Activated B cell treated with CpG ODN at 0.5 μM for 24 hours (primary cell): ENCODE measurements at regions not wholly inside any gene's neighbourhood (a gene's known extent, or its start where the extent isn't known, plus 50 kb on each side); places are given as distances from the start of the nearest gene placed in this dataset.

Experiments used
- ATAC-seq: fragments of 200-7000 bp; cut with Tn5 transposase; one replicate; pipeline ENCODE4 v1.10.0; 2021; ENCODE audit warnings: low read depth, mild to moderate bottlenecking, moderate library complexity
- CTCF ChIA-PET: fragments of 350-600 bp; sonication (Branson Sonifier 250); formaldehyde crosslinking; loops from one replicate; lab custom pipeline; 2021; ENCODE audit warnings: antibody characterized with exemption; lab: Charles Lee
- POLR2A ChIA-PET: fragments of 350-600 bp; sonication (Branson Sonifier 250); formaldehyde crosslinking; loops from one replicate; lab custom pipeline; 2021; ENCODE audit warnings: antibody characterized with exemption; lab: Charles Lee
- DNase-seq: peaks from one replicate; pipeline ENCODE4 v3.0.0; 2022
- H3K27ac Mint-ChIP-seq: one replicate; pipeline ENCODE4 v1.8.0; 2020; ENCODE audit warnings: mixed read lengths
- H3K27me3 Mint-ChIP-seq: one replicate; pipeline ENCODE4 v1.8.0; 2021; ENCODE audit warnings: mixed read lengths
- H3K36me3 Mint-ChIP-seq: one replicate; pipeline ENCODE4 v1.8.0; 2021; ENCODE audit warnings: low read depth, mixed read lengths
- H3K4me1 Mint-ChIP-seq: one replicate; pipeline ENCODE4 v1.8.0; 2021; ENCODE audit warnings: mixed read lengths
- H3K4me3 Mint-ChIP-seq: one replicate; pipeline ENCODE4 v1.8.0; 2020; ENCODE audit warnings: mild to moderate bottlenecking, mixed read lengths
- H3K9me3 Mint-ChIP-seq: one replicate; pipeline ENCODE4 v1.8.0; 2020; ENCODE audit warnings: mixed read lengths
- intact Hi-C: fragments of 100-400 bp; cut with micrococcal nuclease; formaldehyde crosslinking; loops from one replicate; pipeline ENCODE4 v1.15.1; 2024
- TF ChIP-seq, protein P1 (sequence below): fragments of 200-600 bp; IDR thresholded peaks from one replicate; pipeline ENCODE4 v1.8.0; 2022; ENCODE audit warnings: antibody characterized with exemption, mild to moderate bottlenecking

DNA sequence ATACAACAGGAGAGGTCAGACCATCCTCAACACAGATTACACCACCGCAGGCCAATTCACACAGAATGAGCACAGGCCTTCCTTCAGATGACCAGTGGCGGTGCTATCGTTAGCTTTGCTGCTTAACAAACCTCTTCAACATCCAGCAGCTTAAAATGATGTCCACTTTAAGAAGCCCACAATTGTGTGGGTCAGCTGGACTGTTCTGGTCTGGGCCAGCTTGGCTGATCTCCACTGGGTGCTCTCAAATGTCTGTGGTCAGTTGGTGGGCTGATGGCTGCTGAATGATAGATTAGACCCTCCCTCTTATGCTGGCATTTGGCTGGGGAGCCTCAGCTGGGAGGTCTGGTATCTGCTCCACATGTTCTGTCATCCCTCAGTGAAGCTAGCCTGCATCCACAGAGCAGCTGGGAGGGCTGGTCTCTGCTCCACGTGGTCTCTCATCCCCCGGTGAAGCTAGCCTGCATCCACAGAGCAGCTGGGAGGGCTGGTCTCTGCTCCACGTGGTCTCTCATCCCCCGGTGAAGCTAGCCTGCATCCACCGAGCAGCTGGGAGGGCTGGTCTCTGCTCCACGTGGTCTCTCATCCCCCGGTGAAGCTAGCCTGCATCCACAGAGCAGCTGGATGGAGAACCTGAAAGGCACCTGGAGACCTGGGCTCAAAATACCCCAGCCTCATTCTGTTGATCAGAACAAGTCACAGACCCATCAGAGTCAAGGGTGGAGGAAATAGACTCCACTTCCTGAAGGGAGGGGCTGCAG lies 203.6 kb upstream of the DIO3 start:
- ATAC-seq (no peak), DNase-seq (no peak)
- Mint-ChIP-seq H3K9me3 (peaks cover 5% of the 10 kb centered on the region), H3K36me3 (no peaks in the 10 kb centered on the region), H3K27me3 (peaks cover 10% of the 10 kb centered on the region), H3K27ac (no peak overlapping the region), H3K4me3 (no peak overlapping the region), H3K4me1 (peaks cover 42% of the 10 kb centered on the region)
- ChIA-PET CTCF (no interaction called here), POLR2A (no interaction called here)
- TF ChIP-seq, protein P1, sequence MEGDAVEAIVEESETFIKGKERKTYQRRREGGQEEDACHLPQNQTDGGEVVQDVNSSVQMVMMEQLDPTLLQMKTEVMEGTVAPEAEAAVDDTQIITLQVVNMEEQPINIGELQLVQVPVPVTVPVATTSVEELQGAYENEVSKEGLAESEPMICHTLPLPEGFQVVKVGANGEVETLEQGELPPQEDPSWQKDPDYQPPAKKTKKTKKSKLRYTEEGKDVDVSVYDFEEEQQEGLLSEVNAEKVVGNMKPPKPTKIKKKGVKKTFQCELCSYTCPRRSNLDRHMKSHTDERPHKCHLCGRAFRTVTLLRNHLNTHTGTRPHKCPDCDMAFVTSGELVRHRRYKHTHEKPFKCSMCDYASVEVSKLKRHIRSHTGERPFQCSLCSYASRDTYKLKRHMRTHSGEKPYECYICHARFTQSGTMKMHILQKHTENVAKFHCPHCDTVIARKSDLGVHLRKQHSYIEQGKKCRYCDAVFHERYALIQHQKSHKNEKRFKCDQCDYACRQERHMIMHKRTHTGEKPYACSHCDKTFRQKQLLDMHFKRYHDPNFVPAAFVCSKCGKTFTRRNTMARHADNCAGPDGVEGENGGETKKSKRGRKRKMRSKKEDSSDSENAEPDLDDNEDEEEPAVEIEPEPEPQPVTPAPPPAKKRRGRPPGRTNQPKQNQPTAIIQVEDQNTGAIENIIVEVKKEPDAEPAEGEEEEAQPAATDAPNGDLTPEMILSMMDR: no peak
- intact Hi-C loops: no loop called here

DNA sequence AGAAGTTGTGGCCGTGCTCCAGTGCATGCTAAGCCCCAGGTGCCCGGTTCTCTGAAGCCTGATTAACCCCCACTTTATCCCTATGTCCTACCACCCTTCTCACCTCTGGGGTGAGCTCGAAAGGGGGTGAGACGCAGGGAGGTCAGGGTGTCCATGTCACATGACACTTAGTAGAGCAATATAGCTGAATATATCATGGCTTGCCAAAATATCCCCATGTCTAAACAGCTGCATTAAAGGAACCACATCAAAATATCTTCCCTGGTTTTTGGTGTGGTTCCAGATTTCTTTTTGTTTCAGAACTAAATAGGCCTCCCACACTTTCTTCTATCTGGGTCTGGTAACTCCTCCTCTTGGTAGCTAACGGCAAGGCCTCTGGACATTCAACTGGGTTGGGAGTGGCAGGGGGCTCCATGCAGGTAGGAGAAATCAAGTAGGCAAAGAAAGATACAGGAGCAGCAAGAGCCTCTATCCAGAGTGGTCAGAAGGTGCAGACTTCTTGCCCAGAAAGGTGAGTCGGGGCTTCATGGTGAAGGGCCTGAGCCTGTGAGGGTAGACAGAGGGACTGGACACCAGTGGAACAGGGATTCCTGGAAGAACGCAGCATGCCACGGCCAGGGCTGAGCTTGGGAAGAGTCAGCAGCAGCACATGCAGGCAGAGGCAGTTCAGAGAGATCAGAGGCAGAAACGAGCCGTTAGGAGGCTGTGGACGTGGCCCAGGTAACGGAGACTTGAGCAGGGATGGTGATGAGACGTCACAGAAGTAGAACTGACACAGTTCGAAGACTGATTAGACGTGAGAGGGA lies 202.8 kb upstream of the DIO3 start:
- ChIA-PET CTCF (no interaction called here), POLR2A (no interaction called here)
- intact Hi-C loops: no loop called here
- ATAC-seq (no peak), DNase-seq (no peak)
- peaks cover 17% of the 10 kb centered on the region for H3K27me3 Mint-ChIP-seq
- H3K4me3 Mint-ChIP-seq: no peak overlapping the region
- H3K9me3 Mint-ChIP-seq: peaks cover 3% of the 10 kb centered on the region
- H3K27ac Mint-ChIP-seq: no peak overlapping the region
- peaks cover 50% of the 10 kb centered on the region for H3K4me1 Mint-ChIP-seq
- TF ChIP-seq, protein P1: no peak
- H3K36me3 Mint-ChIP-seq: no peaks in the 10 kb centered on the region

DNA sequence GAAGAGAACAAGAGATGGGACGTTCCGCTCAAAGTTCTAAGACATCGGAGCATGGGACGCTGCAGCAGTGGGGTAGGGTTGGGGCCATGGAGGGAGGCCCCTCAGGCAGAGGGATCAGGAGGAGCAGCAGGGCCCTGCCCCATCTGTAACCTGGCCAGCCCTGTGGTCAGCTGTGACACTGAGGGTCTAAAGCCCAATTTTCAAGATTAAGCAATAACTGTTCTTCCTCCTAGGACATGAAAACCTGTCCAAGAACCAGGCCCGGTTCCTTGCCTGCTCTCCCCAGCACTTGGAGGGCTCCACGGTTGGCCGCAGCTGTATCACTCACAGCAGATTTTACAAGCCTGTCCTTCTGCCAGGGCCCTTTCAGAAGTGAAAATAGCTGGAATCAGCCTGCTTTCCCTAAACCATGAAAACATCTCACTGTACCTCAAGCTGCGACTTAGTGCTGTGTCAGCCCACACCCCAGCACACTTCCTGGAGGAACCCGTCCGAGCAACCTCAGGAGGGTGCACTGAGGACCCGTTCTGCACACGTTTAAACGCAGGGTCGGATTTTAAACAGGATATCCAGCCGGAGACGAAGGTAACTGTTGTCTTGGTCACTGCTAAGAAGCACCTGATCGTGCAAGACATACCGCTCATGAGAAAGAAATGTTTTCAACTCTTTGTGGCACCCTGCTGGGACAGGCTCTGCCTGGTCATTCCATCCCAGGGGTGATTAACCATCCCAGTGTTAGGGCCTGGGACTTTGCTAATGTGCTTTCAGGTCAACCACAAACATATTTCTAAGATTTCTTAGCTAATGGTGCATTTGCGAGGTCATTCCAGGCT lies 201.9 kb upstream of the DIO3 start:
- no peak for ATAC-seq

DNA sequence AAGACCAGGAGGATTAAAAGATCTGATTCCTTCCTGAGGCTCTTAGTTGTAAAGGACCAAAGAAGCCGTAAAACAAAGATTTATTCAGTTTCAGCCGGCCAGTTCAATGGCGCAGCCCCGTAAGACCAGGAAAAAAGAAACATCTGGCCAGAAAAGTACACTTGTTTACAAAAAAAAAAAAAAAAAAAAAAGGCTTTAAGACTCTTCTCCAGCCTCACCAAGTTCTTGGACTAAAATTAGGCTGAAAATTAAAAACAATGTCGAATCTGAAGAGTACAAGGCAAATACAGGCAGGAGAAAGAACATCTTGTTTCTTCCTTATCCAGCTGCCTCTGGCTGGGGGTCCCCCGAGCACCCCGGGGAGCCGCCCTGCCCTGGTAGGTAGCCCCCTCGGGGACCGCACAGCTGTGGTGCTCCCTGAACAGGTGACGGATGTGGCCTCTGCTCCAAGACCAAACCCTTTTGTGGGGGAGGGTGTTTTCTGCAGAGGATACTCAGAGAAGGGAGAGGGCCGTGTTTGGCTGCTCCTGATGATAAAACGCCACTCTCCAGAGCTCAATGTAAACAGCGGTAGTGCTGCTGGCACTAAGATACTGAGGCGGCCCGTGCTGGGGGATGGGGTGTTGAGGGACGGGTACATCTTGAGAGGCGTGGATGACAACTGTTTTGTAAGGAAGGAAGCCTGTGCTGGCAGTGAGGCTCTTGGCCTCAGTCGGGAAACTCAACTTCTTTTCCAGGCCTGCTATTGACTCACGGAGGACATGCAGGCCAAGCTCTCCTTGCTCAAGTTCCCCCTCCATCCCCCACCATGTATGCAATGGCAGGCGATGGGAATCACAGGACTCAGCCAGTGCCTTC lies 201.0 kb upstream of the DIO3 start:
- Mint-ChIP-seq H3K36me3 (no peaks in the 10 kb centered on the region), H3K27me3 (peaks cover 17% of the 10 kb centered on the region), H3K4me3 (peak overlapping the region; percentile 20), H3K4me1 (peaks cover 50% of the 10 kb centered on the region), H3K27ac (no peak overlapping the region), H3K9me3 (no peaks in the 10 kb centered on the region)
- TF ChIP-seq, protein P1: no peak
- ChIA-PET CTCF (no interaction called here), POLR2A (no interaction called here)
- intact Hi-C loops: no loop called here
- DNase-seq (no peak), ATAC-seq (no peak)

More for the DNA sequence above, 201.9 kb upstream of the DIO3 start:
- H3K4me3 Mint-ChIP-seq: no peak overlapping the region
- ChIA-PET POLR2A (no interaction called here), CTCF (no interaction called here)
- H3K4me1 Mint-ChIP-seq: peaks cover 50% of the 10 kb centered on the region
- no peak overlapping the region for H3K27ac Mint-ChIP-seq
- no peaks in the 10 kb centered on the region for H3K9me3 Mint-ChIP-seq
- H3K36me3 Mint-ChIP-seq: no peaks in the 10 kb centered on the region
- intact Hi-C loops: no loop called here
- H3K27me3 Mint-ChIP-seq: peaks cover 17% of the 10 kb centered on the region
- no peak for DNase-seq
- TF ChIP-seq, protein P1: no peak
